ENCODE measurements at regions not wholly inside any gene's neighbourhood (a gene's known extent, or its start where the extent isn't known, plus 50 kb on each side); places are given as distances from the start of the nearest gene placed in this dataset.

DNA sequence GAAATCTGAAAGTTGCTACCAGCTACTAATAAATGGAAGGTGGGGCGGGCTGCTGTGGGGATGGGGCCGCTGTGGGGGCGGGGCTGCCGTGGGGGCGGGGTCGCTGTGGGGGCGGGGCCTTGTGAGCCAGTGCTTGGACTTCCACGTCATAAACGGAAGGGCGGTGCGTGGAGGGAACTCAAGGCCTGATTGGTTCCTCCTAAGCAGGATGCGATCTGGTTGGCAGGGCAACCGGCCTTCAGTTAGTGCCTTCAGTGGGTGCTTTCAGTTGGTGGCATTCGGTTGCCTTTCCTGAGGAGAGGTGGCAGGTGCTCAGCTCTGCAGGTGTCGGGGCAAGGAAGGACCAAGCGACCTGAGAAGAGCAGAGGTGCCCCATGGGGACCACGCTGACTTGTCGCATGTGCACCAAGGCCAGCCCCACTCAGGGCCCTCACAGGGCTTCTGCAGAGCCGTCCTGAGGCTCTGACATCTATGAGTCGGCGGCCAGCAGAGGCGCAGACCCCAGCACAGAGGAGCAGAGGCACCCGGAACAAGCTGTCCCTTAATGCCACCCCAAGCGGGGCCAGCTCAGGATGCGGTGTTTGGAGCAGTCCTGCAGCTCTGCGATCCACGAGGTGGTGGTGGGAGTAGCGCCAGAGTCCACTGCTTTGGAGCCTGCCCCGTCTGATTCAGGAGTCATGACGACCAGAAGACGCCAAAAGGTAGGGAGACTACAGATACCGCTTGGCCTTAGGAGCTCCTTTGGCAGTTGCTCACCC lies 54.4 kb upstream of the PDSS1 start:
- no peak for TF ChIP-seq CTCF (IDR thresholded peaks at IDR 0.05)
- Histone ChIP-seq H3K27ac (no peak overlapping the region), H3K4me3 (no peak overlapping the region), H3K27me3 (no peaks in the 10 kb centered on the region), H3K4me1 (no peaks in the 10 kb centered on the region), H3K9me3 (no peaks in the 10 kb centered on the region), H3K36me3 (no peaks in the 10 kb centered on the region), H3K9ac (ENCODE audit: low read depth in 2 of 2, low read length in 2 of 2) (no peak overlapping the region)
- no peak for DNase-seq
- intact Hi-C loops (cut with DNase I): no loop called here

DNA sequence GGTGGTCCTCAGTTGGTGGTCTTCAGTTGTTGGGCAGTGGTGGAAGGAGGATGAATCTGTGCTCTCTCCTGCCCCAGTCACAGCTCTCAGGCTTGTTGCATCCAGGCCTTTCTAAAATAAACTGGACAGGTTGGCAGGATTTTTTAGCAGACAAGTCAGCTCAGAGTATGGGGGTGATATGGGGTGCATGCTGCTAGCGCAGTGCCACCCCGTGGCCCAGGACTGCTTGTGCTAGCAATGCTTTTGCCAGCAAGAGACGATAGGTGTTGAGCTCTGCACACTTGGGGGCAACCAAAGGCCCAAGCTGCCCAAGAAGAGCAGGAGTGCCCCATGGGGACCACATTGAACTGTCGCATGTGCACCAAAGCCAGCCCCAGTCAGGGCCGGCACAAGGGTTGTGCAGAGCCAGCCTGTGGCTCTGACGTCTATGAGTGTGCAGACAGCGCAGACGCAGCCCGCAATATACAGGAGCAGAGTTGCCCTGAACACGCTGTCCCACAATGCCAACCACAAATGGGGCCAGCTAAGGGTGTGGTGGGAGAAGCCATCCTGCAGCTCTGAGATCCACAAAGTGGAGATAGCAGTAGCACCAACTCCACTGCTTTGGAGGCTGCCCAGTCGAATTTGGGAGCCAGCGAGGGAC lies 49.8 kb upstream of the PDSS1 start:
- TF ChIP-seq CTCF (IDR thresholded peaks at IDR 0.05): no peak
- no peak overlapping the region for H3K27ac ChIP-seq
- H3K27me3 ChIP-seq: no peaks in the 10 kb centered on the region
- H3K4me1 ChIP-seq: no peaks in the 10 kb centered on the region
- no peaks in the 10 kb centered on the region for H3K9me3 ChIP-seq
- H3K4me3 ChIP-seq: no peak overlapping the region
- H3K36me3 ChIP-seq: no peaks in the 10 kb centered on the region
- H3K9ac ChIP-seq (ENCODE audit: low read depth in 2 of 2, low read length in 2 of 2): no peak overlapping the region
- intact Hi-C loops (cut with DNase I): no loop called here
- DNase-seq: no peak

Data from colonic mucosa (tissue), 4 donors.